ENCODE measurements at regions not wholly inside any gene's neighbourhood (a gene's known extent, or its start where the extent isn't known, plus 50 kb on each side); places are given as distances from the start of the nearest gene placed in this dataset.

DNA sequence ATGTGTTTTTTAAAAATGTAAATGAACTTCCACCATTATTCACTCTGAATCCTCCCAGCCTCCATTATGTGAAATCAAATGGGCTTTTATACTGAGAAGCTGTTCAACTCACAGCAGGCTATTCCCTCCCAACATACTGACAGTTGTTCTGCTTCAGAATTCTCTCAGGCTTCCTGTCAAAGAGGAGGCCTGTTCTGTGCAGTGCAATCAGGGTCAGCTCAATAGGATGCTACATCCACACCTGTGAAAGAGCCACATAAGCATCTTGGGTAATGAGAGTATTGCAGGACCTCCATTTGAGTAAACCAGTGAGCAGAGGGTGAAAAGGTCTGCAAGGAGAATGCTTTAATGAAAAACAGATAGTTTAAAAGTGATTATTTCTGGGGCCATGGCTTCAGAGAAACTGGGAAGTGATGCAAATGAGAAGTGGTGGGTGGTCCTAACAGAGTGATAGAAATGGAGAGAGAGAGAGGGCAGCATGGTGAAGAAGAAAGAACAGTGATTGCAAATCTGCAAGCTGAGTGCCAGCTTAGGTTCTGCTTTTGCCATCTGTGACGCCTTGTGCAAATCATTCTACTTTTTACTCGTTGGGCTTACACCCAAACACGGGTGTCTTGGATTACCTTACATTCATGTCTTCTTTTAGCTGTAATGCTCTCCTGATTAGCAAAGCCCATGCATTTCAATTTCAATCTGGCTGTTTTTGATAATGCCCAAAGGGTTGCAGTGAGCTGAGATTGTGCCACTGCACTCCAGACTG, 202.5 kb upstream of the NMUR2 start (continued):
- TF ChIP-seq POLR2AphosphoS5 (IDR thresholded peaks at IDR 0.05; ENCODE audit: low read depth, low read length) (no peak), CEBPB (IDR thresholded peaks at IDR 0.05; ENCODE audit: low read depth, low read length) (no peak)
